ENCODE measurements at regions not wholly inside any gene's neighbourhood (a gene's known extent, or its start where the extent isn't known, plus 50 kb on each side); places are given as distances from the start of the nearest gene placed in this dataset.
A peak's percentile ranks its signal among the peaks of the same experiment; 100 is the strongest.
"Not testable (repeated sequence)": the region's sequence is repeated elsewhere in the genome, so short reads cannot be mapped to it uniquely, and the experiment has no call there.

- no peak for DNase-seq
Measured at GRCh38 chr7:89401099-89401498, 605.6 kb upstream of the TEX47 start.

GRCh38 chr7:89401690-89402089, 606.2 kb upstream of the TEX47 start:
- DNase-seq = no peak

- DNase-seq = no peak
Measured at GRCh38 chr7:89451911-89452310, 656.4 kb upstream of the TEX47 start.

GRCh38 chr7:89456556-89456955, 661.0 kb upstream of the TEX47 start:
- DNase-seq = no peak

GRCh38 chr7:89458114-89458513, 662.6 kb upstream of the TEX47 start:
- DNase-seq = no peak

GRCh38 chr7:89474456-89474855, 678.9 kb upstream of the TEX47 start:
- no peak for DNase-seq

- no peak for DNase-seq
Measured at GRCh38 chr7:89477991-89478390, 676.3 kb upstream of the STEAP1 start.

- DNase-seq = no peak
Measured at GRCh38 chr7:89495704-89496103, 658.6 kb upstream of the STEAP1 start.

- no peak for DNase-seq
Measured at GRCh38 chr7:89500084-89500483, 654.2 kb upstream of the STEAP1 start.

GRCh38 chr7:89503281-89503680, 651.0 kb upstream of the STEAP1 start:
- no peak for DNase-seq

GRCh38 chr7:89507034-89507433, 647.2 kb upstream of the STEAP1 start:
- DNase-seq = no peak

- DNase-seq = no peak
Measured at GRCh38 chr7:89511900-89512299, 642.4 kb upstream of the STEAP1 start.

GRCh38 chr7:89514970-89515369, 639.3 kb upstream of the STEAP1 start:
- peak; percentile 55 for DNase-seq

- no peak for DNase-seq
Measured at GRCh38 chr7:89517815-89518214, 636.5 kb upstream of the STEAP1 start.

GRCh38 chr7:89549768-89550167, 604.5 kb upstream of the STEAP1 start:
- no peak for DNase-seq

GRCh38 chr7:89554209-89554608, 600.1 kb upstream of the STEAP1 start:
- DNase-seq = no peak

GRCh38 chr7:89559596-89559995, 594.7 kb upstream of the STEAP1 start:
- no peak for DNase-seq

- no peak for DNase-seq
Measured at GRCh38 chr7:89563597-89563996, 590.7 kb upstream of the STEAP1 start.

- no peak for DNase-seq
Measured at GRCh38 chr7:89584896-89585295, 569.4 kb upstream of the STEAP1 start.

GRCh38 chr7:89593125-89593524, 561.1 kb upstream of the STEAP1 start:
- DNase-seq = peak; percentile 73

- no peak for DNase-seq
Measured at GRCh38 chr7:89602984-89603383, 551.3 kb upstream of the STEAP1 start.

GRCh38 chr7:89605362-89605761, 548.9 kb upstream of the STEAP1 start:
- no peak for DNase-seq

- DNase-seq = no peak
Measured at GRCh38 chr7:89606511-89606910, 547.8 kb upstream of the STEAP1 start.

- peak; percentile 28 for DNase-seq
Measured at GRCh38 chr7:89607792-89608191, 546.5 kb upstream of the STEAP1 start.

GRCh38 chr7:89616829-89617228, 537.4 kb upstream of the STEAP1 start:
- DNase-seq = not testable (repeated sequence)

GRCh38 chr7:89618274-89618673, 536.0 kb upstream of the STEAP1 start:
- peak; percentile 17 for DNase-seq

All from DMS53 (cell line).